Breast epithelium (tissue), 4 donors: ENCODE measurements at regions not wholly inside any gene's neighbourhood (a gene's known extent, or its start where the extent isn't known, plus 50 kb on each side); places are given as distances from the start of the nearest gene placed in this dataset.
"Not testable (repeated sequence)": the region's sequence is repeated elsewhere in the genome, so short reads cannot be mapped to it uniquely, and the experiment has no call there.

ENCODE experiments used
- DNase-seq, 2 donors: peaks; one replicate each; pipeline ENCODE4 v3.0.0-alpha.2; 2019; ENCODE audit warnings: low spot score in 2 of 2
- H3K27ac ChIP-seq, 2 donors: fragments of 200-600 bp; sonication (generic) in 1 of 2; one replicate each; pipeline ENCODE4 v1.5.1; 2016 to 2019; ENCODE audit warnings: mild to moderate bottlenecking in 1 of 2
- H3K27me3 ChIP-seq, 2 donors: fragments of 200-600 bp; sonication (generic) in 1 of 2; one replicate each; pipeline versions ENCODE4 v1.5.1 to v1.6.0; 2017 to 2019; ENCODE audit warnings: control low read depth in 1 of 2, mild to moderate bottlenecking in 1 of 2
- H3K36me3 ChIP-seq: fragments of 200-600 bp; one replicate; pipeline ENCODE4 v1.5.1; 2019
- H3K4me1 ChIP-seq, 2 donors: fragments of 200-600 bp; sonication (generic); one replicate each; pipeline ENCODE4 v1.5.1; 2016 to 2019; ENCODE audit warnings: control low read depth in 1 of 2
- H3K4me3 ChIP-seq, 3 donors: fragments of 200-600 bp; sonication (generic); 1 replicate in 2 of 3; 2 replicates in 1 of 3; pipeline ENCODE4 v1.5.1; 2016 to 2019; ENCODE audit warnings: mild to moderate bottlenecking in 3 of 3, moderate library complexity in 2 of 3
- H3K9me3 ChIP-seq, 2 donors: fragments of 200-600 bp; sonication (generic) in 1 of 2; one replicate each; pipeline ENCODE4 v1.5.1; 2016 to 2019; ENCODE audit warnings: control low read depth in 1 of 2
- CTCF ChIP-seq, 3 donors: fragments of 450-650 bp; IDR thresholded peaks; one replicate each; pipeline ENCODE4 v1.5.1; 2016 to 2017; ENCODE audit warnings: antibody characterized with exemption in 3 of 3, mild to moderate bottlenecking in 3 of 3, moderate library complexity in 3 of 3
- POLR2A ChIP-seq: fragments of 450-650 bp; IDR thresholded peaks from one replicate; pipeline ENCODE4 v1.6.1; 2016; ENCODE audit warnings: antibody characterized with exemption, mild to moderate bottlenecking, moderate library complexity
- POLR2AphosphoS5 ChIP-seq, 3 donors: sonication (generic); formaldehyde crosslinking; IDR thresholded peaks; one replicate each; pipeline ENCODE4 v1.6.1; 2017; ENCODE audit warnings: antibody characterized with exemption in 3 of 3
- intact Hi-C: fragments of 100-400 bp; cut with DNase I; formaldehyde crosslinking; loops from one replicate; pipeline ENCODE4 v1.15.1; 2023; ENCODE audit warnings: low total_unique reads

- intact Hi-C loops, result no loop called here
- no peak for DNase-seq
- no peaks in the 10 kb centered on the region for H3K4me1 ChIP-seq
- TF ChIP-seq CTCF (IDR thresholded peaks at IDR 0.05) (no peak), POLR2AphosphoS5 (IDR thresholded peaks at IDR 0.05) (no peak), POLR2A (no peak)
- no peaks in the 10 kb centered on the region for H3K36me3 ChIP-seq
- no peaks in the 10 kb centered on the region for H3K27me3 ChIP-seq
- no peak overlapping the region for H3K4me3 ChIP-seq
- H3K27ac ChIP-seq, result peak overlapping the region in 1 of 2 donors; percentile 25
- peaks cover 0 to 4% of the 10 kb centered on the region in 2 donors for H3K9me3 ChIP-seq
Observed at GRCh38 chr16:85227946-85228862, 115.9 kb upstream of the CIBAR2 start.

GRCh38 chr16:85228970-85229430, 116.7 kb upstream of the CIBAR2 start:
- no peaks in the 10 kb centered on the region for H3K36me3 ChIP-seq
- H3K9me3 ChIP-seq, result peaks cover 0 to 4% of the 10 kb centered on the region in 2 donors
- H3K27me3 ChIP-seq, result no peaks in the 10 kb centered on the region
- H3K4me1 ChIP-seq, result no peaks in the 10 kb centered on the region
- intact Hi-C loops, result no loop called here
- TF ChIP-seq CTCF (IDR thresholded peaks at IDR 0.05) (no peak), POLR2A (no peak), POLR2AphosphoS5 (IDR thresholded peaks at IDR 0.05) (no peak)
- no peak overlapping the region for H3K4me3 ChIP-seq
- no peak for DNase-seq
- no peak overlapping the region for H3K27ac ChIP-seq

- Histone ChIP-seq H3K4me1 (peaks cover 0 to 1% of the 10 kb centered on the region in 2 donors), H3K36me3 (no peaks in the 10 kb centered on the region), H3K27me3 (no peaks in the 10 kb centered on the region), H3K4me3 (no peak overlapping the region), H3K27ac (no peak overlapping the region), H3K9me3 (peaks cover 0 to 4% of the 10 kb centered on the region in 2 donors)
- intact Hi-C loops, result no loop called here
- no peak for TF ChIP-seq POLR2A
- no peak for TF ChIP-seq CTCF (IDR thresholded peaks at IDR 0.05)
- no peak for TF ChIP-seq POLR2AphosphoS5 (IDR thresholded peaks at IDR 0.05)
- DNase-seq, result no peak
Observed at GRCh38 chr16:85229869-85230462, 117.7 kb upstream of the CIBAR2 start.

GRCh38 chr16:85230764-85231383, 118.6 kb upstream of the CIBAR2 start:
- H3K27ac ChIP-seq, H3K36me3 ChIP-seq, H3K9me3 ChIP-seq, H3K27me3 ChIP-seq, H3K4me3 ChIP-seq, H3K4me1 ChIP-seq, DNase-seq, intact Hi-C loops: not testable (repeated sequence)

GRCh38 chr16:85231959-85232358, 119.7 kb upstream of the CIBAR2 start:
- intact Hi-C loops, result no loop called here
- H3K4me3 ChIP-seq, result no peak overlapping the region
- H3K27ac ChIP-seq, result peak overlapping the region in 1 of 2 donors; percentile 10
- DNase-seq, result no peak
- no peaks in the 10 kb centered on the region for H3K9me3 ChIP-seq
- TF ChIP-seq POLR2A (no peak), POLR2AphosphoS5 (IDR thresholded peaks at IDR 0.05) (no peak), CTCF (IDR thresholded peaks at IDR 0.05) (no peak)
- peaks cover 0 to 3% of the 10 kb centered on the region in 2 donors for H3K4me1 ChIP-seq
- no peaks in the 10 kb centered on the region for H3K36me3 ChIP-seq
- no peaks in the 10 kb centered on the region for H3K27me3 ChIP-seq
